HG03460 (cell line): ENCODE measurements at regions not wholly inside any gene's neighbourhood (a gene's known extent, or its start where the extent isn't known, plus 50 kb on each side); places are given as distances from the start of the nearest gene placed in this dataset.

ENCODE experiments used
- ATAC-seq: cut with Tn5 transposase; IDR thresholded peaks from one replicate; pipeline ENCODE4 v1.9.1; 2021; ENCODE audit not compliant: unreplicated experiment

DNA sequence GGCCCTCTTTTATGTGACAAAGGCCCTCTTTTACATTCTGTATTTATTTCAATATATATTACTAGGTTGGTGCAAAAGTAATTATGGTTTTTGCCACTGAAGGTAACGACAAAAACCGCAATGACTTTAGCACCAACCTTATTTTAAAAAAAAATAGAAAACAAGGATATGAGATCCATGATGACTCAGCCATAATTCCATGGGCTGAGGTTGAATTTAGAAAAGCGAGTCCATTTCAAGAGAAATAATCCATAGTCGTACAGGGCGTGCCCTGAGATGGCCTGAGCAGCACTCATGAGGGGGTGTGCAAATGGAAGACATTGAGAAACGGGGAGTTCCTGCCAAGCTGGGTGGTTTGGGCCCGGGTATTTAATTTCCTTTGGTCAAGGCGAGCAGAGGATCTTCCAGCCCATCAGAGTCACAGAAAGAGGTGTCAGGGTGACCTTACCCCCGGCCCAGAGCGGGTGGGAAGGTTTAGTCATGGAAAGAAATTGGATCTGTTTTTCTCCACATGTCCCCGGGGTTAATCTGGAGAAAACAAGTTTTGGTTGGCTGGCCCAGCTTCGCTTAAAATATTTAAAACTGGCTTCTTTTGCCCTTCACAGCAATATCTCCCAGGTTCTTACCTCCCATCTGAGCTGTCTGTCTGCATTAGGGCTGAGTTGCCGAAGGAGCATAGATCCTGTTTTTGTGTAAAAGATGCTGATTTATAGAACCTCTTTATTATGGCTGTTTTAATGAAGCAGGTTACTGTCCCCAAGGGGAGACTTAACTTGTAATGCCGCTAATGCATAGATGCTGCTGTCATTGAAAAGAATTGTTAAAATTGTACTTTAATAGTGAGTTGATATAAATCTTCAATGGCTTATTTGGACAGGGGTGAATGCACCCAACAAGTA, 255.6 kb downstream of the PREX1 start:
- no peak for ATAC-seq

DNA sequence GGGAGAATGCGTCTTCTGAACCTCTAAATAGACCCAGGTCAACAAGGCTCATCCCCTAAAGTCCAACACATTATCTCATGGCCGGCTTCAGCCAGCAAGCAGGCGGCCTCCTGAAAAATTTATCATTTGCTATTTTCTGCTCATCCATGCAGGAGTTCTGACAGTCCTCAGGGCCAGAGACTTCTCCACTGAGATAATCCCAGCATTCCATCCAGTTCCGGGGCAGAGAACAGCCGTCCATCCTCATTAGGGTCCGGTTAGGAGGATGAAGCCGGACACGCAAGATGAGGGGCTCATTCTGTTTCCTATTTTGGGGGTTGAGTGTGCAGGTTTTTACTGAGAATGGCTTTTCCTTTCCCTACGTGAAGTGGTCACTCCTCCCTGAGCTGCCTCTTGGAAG, 258.1 kb downstream of the PREX1 start:
- ATAC-seq = no peak

DNA sequence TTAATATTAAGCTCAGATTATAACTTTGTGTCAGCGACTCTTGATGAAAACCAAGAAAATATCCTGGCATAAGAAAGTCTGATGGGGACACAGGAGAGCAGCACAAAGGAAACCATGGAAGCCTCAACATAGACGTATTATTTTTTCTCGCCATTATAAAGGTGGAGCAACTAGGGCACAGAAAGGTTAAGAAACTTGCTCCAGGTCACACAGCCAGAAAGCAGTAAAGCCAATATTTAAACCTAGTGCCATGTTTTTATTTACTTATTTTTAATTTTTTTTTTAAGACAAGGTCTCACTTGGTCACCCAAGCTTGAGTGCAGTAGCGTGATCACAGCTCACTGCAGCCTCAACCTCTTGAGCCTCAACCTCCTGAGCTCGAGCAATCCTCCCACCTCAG, 259.3 kb downstream of the PREX1 start:
- no peak for ATAC-seq

DNA sequence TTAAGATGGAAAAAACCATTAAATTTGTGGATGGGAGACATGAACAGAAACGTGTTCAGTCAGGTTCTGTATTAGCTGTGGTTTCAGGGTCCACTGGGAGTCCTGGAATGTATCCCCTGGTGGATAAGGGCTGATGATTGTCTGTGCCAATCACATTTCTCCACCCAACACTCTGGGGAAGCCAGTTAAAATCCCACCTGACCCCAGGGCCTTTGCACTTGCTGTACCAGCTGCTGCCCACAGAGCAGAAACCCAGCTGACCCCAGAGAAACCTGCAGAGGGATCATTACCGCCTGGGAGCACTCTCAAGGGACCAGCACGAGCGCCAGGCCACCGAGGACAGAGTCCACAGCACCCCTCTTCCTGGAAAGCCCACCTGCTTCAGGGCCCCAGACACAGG, 260.7 kb downstream of the PREX1 start:
- no peak for ATAC-seq

DNA sequence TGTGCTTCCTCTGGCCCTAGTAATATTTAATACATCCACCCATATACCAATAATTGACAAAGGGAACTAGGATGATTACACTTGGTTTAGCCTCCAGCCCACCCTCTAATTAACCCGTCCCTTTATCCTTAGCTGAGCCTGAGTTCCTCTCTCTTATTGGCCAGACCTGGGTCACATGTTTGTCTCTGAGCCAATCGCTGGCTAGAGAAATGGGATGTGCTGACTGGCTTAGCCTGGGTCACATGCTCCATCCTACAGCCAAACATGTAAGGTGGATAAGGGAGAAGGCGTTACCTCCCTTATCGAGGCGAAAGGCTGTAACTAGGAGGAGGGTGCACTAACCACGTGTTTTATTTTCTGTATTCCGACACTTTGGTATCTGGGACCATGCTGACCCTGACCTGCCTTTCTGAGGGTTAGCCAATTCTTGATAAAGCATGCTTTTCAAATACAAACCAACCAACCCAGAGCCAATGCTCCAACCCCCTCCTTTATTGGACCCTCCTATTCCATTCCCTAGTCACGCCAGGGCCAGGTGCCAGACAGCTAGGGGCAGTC, 262.7 kb downstream of the PREX1 start:
- ATAC-seq = no peak

DNA sequence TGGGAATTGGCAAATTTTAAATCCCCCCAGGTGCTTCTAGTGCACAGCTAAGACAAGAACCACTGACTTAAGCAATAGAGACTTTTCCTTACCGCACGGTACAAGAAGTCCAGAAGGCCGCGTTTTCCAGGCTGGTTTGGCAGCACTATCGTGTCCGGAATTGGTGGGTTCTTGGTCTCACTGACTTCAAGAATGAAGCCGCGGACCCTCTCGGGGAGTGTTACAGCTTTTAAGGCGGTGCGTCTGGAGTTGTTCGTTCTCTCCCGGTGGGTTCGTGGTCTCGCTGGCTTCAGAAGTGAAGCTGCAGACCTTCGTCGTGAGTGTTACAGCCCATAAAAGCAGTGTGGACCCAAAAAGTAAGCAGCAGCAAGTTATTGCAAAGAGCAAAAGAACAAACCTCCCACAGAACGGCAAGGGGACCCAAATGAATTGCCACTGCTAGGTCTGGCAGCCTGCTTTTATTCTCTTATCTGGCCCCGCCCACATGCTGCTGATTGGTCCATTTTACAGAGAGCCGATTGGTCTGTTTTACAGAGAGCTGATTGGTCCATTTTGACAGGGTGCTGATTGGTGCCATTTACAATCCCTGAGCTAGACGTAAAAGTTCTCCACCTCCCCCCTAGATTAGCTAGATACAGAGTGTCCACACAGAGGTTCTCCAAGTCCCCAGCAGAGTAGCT, 264.5 kb downstream of the PREX1 start:
- no peak for ATAC-seq

DNA sequence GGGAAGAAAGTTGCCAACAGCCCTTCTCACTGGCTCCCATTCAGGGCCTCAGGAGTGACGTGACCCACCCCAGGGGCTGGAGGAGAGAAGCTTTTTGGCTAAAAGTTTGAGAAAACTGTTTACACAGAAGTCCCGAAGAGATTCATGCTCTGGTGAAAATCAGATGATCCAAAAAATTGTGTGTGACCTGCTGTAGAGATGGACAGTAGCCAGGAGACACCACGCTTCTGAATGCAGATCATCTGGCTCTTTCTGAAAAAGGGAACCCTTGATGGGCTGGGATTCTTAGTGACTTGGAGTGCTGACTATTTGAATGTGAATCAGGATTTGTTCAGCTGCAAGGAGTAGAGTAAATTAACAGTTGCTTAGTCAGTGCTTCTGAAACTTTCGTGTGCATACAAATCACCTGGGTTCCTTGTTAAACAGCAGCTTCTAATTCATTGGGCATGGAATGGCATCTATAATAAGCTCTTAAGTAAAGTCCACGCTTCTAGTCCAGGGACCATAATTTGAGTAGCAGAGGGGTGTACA, 265.1 kb downstream of the PREX1 start:
- no peak for ATAC-seq

DNA sequence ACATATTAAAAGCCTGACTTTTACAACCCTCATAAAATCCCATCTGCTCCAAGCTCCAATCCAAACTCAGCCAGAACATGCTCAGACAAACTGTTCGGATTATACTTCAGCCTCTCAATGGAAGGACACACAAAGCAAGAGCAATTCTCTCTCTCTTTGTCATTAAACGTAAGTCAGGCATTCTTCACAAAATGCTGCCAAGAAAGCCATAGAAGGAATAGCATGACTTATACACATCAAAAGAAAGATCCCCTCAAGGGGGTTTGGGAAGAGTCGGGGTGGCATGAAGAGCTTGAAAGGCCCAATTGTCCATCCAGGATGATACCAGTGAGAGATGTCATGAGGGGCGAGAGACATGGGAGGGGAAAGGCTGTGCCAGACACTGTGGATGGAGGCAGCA, 268.9 kb downstream of the PREX1 start:
- no peak for ATAC-seq

DNA sequence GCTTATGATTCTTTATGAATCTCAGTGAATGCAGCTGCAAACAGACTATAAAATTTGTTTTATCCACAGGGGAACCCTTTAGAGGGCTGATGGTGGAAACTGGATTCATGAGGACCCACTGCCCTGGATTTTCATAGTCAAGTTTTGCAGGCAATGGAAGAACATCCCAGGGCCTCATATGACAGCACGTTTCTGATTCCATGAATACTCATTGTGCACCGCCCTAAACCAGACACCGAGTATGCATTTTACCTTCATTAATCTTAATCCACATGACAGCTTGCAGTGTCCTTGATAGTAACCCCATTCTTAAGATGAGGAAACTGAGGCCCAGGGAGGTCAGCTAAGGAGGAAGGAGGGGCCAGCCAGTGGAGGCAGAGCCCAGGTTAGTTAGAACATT, 270.4 kb downstream of the PREX1 start:
- ATAC-seq = no peak

DNA sequence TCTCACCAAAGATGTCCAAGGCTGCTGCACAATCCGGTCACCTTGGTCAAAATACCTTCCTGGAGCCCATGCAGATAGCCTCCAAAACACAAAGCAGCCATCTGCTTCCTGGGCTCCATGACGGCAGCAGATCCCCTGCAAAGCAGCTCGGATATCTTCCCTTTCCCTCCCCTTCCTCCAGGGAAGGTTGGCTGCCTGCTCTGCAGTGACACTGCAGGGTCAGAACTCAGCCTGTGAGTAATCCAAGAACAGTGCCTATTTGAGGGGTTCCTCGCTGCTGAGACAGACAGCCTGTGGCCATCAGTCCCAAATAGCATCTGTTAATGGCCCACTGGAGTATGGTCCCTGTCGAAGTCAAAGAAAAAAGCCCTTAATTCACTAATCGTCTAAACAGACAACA, 270.8 kb downstream of the PREX1 start:
- no peak for ATAC-seq

DNA sequence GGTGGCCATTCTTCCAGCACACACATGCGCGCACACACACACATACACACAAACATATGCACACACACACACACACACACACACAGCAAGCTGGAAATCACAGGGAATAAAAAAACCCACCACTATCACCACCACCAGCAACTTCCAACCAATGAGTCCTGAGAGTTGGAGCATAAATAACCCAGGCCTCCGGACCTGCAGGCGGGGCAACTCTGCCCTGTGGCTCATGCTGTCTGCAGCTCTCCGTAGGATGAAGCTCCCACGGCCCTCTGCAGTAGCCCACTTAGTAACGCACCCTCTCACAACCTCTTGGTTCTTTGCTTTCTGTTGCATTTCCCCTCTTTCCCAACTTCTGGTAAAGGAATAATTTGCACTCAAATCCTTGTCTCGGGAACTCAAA, 275.2 kb downstream of the PREX1 start:
- ATAC-seq = no peak

DNA sequence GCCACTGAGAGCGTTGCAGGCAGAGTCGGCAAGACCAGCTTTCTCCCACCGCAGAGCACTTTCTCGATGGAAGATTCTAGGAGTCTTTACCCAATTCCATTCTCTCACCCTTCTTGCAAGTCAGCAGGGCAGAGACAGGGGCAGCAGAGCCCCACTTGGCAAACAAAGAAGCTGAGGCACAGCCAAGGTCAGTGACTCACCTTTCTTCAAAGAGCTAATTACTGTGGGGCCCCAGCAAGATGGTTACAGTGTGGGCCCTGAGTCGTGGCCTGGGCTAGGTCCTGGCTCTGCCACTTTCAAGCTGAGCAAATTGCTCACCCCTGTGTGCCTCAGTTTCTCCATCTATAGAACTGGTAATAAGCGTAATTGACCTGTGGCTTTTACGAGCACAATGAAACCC, 277.0 kb downstream of the PREX1 start:
- ATAC-seq = no peak

DNA sequence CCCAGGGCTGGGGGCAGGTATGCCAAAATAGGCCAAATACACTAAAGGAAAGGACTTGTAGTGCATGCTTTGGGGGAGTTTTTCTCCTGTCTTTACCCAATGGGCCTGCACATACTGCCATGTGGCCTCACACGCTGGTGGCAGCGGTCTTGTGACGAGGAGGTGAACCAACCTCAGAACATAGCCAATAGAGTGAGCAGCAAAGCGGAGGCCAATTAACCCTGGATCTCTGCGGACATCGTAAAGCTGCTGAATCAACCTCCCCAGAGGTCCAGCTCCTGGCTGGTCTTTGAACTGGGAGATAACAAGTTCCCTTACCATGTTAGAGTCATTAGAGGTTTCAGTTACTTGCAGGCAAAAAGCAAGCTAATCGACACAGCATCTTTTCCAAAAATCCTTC, 280.1 kb downstream of the PREX1 start:
- no peak for ATAC-seq

DNA sequence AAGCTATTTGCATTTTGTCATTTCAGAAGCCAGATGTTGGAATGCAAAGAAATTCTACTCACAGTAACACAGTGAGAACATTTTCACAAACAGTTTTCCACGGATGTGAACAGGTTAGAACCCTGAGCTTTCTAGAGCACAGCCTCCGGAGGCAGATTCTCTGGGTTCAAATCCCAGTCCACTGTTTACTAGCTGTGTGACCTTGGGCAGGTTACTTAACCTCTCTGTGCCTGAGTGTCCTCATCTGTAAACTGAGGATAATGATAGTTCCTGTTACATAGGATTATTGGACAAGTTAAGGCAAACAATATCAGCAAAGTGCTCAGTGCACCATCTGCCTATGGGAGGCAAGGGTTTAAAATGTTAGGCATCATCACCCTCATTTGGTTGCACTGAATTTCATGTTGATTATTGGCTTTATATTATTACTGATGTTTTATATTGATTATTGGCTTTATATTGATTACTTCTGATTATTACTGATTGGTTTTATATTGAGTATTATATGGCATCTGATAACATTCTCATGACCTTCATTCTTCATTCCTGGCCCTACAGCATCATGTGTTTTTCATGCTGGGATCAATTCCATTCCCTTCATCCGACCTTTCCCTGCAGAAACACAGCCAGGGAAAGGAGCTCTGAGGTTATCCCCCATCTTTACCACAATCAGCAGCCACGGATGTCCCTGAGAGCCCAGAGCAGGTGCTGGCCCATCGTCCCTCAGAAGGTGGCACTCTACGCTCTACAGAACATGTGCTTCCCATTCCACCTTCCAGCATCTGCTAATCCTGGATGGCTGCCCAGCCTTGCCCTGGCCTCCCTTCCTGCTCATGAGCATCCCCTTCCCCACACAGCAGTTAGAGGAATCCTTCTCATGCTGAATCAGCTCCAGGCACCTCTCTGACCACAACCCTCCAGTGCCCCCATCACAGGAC, 283.1 kb downstream of the PREX1 start:
- ATAC-seq = no peak

DNA sequence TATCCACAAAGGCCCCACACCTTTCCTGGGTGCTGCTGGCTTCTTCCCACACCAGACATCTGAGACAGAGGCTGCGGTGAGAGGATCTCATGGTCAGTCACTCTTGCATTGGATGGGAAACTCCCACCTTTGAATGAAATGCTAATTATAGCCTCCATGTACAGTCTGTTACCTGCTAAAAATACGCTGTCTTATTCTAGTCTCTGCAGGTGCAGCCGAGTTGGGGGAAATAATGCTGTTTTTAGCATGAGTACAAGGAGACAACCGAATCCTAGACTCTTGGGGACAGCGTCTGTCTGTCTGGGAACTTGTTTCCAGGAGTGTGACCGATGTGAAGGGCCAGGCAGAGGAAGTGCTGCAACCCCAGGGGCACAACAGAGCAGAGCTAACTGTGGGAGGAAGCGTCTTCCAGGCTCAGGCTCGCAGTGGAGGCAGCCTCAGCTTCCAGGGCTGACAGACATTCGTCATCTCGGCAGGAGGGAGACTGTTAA, 286.2 kb downstream of the PREX1 start:
- no peak for ATAC-seq

DNA sequence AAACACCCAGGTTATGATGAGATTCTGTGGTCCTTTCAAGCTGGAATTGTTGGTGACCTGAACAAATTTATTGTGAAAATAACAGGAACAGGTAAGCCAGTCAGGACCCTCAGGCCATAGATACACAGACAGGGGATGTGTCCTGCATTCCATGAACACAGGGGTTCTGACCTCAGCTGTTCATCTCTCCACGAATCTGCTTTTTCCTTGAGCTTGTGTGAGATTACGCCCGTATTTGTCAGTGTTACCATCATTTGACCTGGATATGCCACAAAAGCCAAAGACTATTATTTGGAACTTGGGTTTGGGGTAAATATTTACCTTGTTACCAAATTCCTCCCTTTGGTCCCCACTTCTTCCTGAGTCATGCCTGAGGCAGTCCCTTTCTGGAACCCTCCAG, 288.9 kb downstream of the PREX1 start:
- no peak for ATAC-seq

DNA sequence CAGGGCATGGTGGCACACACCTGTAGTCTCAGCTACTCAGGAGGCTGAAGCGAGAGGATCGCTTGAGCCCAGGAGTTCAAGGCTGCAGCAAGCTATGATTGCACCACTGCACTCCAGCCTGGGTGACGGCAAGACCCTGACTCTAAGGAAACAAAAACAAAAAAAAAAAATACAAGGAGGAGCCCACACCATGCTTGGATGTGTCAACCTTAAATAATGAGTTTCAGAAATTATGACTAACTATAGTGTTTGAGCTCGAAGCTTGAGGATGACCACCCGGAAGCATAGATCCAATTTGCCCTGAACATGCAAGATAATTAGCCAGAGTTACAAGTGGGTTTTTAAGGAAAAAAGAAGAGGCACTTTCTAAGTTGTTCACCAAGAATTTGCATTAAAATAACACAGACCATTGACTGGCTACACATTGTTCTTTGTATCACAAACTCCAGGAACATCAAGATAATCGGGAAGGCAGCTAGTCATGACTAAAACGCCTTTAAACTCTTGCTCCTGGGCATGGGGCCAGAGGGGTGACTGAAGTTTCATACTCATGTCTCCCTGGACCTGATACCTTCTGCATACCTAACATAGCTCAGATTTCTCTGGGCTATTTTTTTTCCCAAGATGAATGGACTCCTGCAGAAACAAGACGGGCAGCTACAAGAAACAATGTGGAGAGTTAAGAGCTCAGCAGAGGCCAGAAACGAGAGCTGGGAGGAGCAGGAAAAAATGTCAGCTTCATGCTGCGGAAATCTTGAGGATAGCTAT, 289.6 kb downstream of the PREX1 start:
- no peak for ATAC-seq

DNA sequence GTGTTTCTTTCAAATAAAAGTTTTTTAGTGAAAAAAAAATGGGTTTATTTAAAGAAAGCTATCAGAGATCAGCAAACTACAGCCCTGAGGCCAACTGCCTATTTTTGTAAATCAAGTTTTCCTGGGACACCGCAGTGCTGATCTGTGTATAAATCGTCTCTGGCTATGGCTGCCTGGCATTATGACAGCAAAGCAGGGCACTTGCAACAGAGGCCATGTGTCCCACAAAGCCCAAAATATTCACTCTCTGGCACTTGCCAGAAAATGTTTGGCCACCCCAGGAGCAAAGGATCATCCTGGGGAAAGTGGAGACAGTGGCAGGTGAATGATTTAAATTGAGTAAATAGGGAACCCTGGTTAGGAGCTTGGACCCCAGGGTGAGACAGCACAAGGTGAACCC, 291.6 kb downstream of the PREX1 start:
- ATAC-seq = no peak

DNA sequence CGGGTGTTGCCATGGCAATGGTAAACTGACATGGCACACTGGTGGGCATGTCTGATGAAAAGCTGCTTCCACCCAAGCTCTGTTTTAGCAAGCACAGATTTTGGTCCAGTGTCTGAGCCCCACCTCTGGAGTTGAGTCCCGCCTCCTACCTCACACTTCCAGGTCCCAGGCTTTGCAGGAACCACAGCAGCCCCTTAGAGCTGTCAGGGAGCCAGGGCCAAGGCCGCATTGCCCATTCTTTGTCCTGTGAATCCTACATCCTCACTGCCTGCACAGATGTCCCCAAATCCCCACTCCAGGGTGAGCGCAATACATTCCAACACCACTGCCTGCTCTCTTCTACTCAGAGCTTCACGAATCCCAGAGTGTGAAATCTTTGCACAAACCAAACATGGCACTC, 292.2 kb downstream of the PREX1 start:
- ATAC-seq = no peak

DNA sequence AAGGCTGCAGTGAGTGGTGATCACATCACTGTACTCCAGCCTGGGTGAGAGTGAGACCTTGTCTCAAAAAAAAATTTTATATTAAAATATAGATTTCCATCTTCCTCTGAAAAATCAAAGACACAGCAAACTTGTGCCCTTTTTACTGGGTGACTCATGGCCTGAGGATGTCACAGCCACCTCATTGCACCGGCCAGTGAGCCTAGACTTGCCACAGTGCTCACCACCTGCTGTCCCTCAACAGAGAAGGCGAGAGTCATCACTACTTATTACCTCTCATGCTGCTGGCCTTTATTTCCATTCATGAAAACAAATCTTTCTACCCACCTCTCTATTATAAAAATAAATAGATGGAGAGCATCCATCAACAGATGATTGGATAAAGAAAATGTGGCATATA, 295.8 kb downstream of the PREX1 start:
- no peak for ATAC-seq
